ENCODE measurements at regions not wholly inside any gene's neighbourhood (a gene's known extent, or its start where the extent isn't known, plus 50 kb on each side); places are given as distances from the start of the nearest gene placed in this dataset.
"Not testable (repeated sequence)": the region's sequence is repeated elsewhere in the genome, so short reads cannot be mapped to it uniquely, and the experiment has no call there.

- CTCF ChIA-PET; H3K36me3 Mint-ChIP-seq; H3K4me3 Mint-ChIP-seq; H3K4me1 Mint-ChIP-seq; H3K27me3 Mint-ChIP-seq (ENCODE audit: low read depth); ATAC-seq; POLR2A ChIA-PET; H3K27ac Mint-ChIP-seq; DNase-seq (ENCODE audit: low spot score); H3K9me3 Mint-ChIP-seq: not testable (repeated sequence)
These were observed 61.0 kb downstream of the SPDYE17 start for GRCh38 chr7:76971201-76971600.

DNA sequence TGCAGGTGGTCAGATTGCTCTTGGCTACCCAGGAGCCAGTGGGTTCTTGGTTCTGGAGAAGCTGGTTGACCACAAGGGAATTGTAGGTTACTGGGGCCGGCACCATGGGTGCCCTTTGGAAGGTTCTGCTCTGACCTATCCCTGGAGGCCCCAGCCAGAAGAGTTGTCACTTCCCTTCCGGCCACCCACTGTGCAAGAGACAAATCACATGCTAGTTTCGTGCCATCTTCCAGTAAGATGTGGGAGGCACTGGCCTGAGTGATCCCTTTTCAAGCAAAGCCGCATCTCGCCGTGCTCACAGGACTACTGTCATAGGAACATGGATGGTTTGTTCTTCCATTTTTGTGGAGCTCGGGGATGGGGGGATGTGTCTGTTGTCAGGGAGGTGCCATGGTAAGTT lies 62.3 kb downstream of the SPDYE17 start:
- POLR2A ChIA-PET; H3K4me1 Mint-ChIP-seq; CTCF ChIA-PET; H3K4me3 Mint-ChIP-seq; H3K36me3 Mint-ChIP-seq; ATAC-seq; DNase-seq (ENCODE audit: low spot score); H3K27ac Mint-ChIP-seq; H3K9me3 Mint-ChIP-seq; H3K27me3 Mint-ChIP-seq (ENCODE audit: low read depth): not testable (repeated sequence)

- H3K9me3 Mint-ChIP-seq; H3K4me1 Mint-ChIP-seq; H3K4me3 Mint-ChIP-seq; ATAC-seq; H3K27me3 Mint-ChIP-seq (ENCODE audit: low read depth); H3K36me3 Mint-ChIP-seq; POLR2A ChIA-PET; CTCF ChIA-PET; H3K27ac Mint-ChIP-seq; DNase-seq (ENCODE audit: low spot score): not testable (repeated sequence)
These were observed 66.2 kb downstream of the SPDYE17 start for GRCh38 chr7:76965731-76966548.

DNA sequence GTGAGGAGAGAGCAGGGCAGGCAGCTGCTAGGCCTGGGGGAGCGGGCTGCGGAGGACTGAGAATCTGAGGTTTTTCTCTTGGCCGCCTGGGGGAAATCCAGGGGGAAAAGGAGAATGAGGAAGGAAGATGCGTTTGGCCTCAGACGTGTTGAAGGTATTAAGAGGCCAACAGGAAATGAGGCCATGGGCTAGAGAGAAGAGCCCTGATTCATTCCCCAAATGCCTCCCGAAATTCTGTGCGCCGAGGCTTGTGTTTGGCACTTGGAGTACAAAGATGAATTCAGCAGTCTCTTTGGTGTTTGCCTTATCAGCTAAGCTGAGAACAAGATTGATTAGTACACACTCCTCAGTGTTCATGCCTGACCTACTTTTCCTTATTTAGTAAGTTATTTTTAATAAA lies 68.1 kb downstream of the SPDYE17 start:
- H3K27me3 Mint-ChIP-seq (ENCODE audit: low read depth); CTCF ChIA-PET; H3K36me3 Mint-ChIP-seq; DNase-seq (ENCODE audit: low spot score); H3K4me1 Mint-ChIP-seq; POLR2A ChIA-PET; H3K4me3 Mint-ChIP-seq; H3K9me3 Mint-ChIP-seq; H3K27ac Mint-ChIP-seq; ATAC-seq: not testable (repeated sequence)

DNA sequence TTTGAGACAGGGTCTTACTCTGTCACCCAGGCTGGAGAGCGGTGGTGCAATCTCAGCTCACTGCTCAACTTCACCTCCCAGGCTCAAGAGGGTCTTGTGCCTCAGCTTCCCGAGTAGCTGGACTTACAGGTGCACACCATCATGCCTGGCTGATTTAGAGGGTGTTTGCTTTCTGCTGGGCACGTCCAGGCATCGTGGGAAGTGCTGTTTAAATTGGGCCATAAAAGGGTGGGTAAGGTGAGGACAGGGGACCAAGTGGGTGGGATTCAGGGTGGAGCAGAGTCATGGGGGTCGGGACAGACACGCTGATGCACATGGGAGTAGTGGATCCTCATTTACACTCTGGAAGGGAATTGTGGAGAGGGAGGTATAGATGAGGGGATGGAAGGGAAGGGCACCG lies 69.1 kb downstream of the SPDYE17 start:
- H3K27me3 Mint-ChIP-seq (ENCODE audit: low read depth); H3K36me3 Mint-ChIP-seq; DNase-seq (ENCODE audit: low spot score); H3K4me1 Mint-ChIP-seq; ATAC-seq; H3K4me3 Mint-ChIP-seq; CTCF ChIA-PET; H3K27ac Mint-ChIP-seq; POLR2A ChIA-PET; H3K9me3 Mint-ChIP-seq: not testable (repeated sequence)

GRCh38 chr7:76960400-76960986 lies 71.7 kb downstream of the SPDYE17 start:
- H3K27me3 Mint-ChIP-seq (ENCODE audit: low read depth); DNase-seq (ENCODE audit: low spot score); H3K27ac Mint-ChIP-seq; ATAC-seq; H3K4me1 Mint-ChIP-seq; H3K4me3 Mint-ChIP-seq; H3K36me3 Mint-ChIP-seq; POLR2A ChIA-PET; CTCF ChIA-PET; H3K9me3 Mint-ChIP-seq: not testable (repeated sequence)

- H3K27me3 Mint-ChIP-seq (ENCODE audit: low read depth); H3K9me3 Mint-ChIP-seq; POLR2A ChIA-PET; H3K4me1 Mint-ChIP-seq; CTCF ChIA-PET; H3K27ac Mint-ChIP-seq; DNase-seq (ENCODE audit: low spot score); H3K4me3 Mint-ChIP-seq; H3K36me3 Mint-ChIP-seq: not testable (repeated sequence)
- peak; percentile 81 for ATAC-seq
These were observed 72.4 kb downstream of the SPDYE17 start for GRCh38 chr7:76959573-76960399.

GRCh38 chr7:76956531-76956930 lies 75.6 kb downstream of the SPDYE17 start:
- DNase-seq (ENCODE audit: low spot score); H3K4me3 Mint-ChIP-seq; H3K36me3 Mint-ChIP-seq; POLR2A ChIA-PET; H3K27me3 Mint-ChIP-seq (ENCODE audit: low read depth); H3K9me3 Mint-ChIP-seq; H3K27ac Mint-ChIP-seq; H3K4me1 Mint-ChIP-seq; CTCF ChIA-PET: not testable (repeated sequence)
- ATAC-seq: peak; percentile 77

- H3K4me3 Mint-ChIP-seq; H3K4me1 Mint-ChIP-seq; H3K27me3 Mint-ChIP-seq (ENCODE audit: low read depth); H3K27ac Mint-ChIP-seq; H3K36me3 Mint-ChIP-seq; CTCF ChIA-PET; DNase-seq (ENCODE audit: low spot score); H3K9me3 Mint-ChIP-seq; POLR2A ChIA-PET: not testable (repeated sequence)
- ATAC-seq: peak; percentile 2
These were observed 77.0 kb downstream of the SPDYE17 start for GRCh38 chr7:76955124-76955523.

GRCh38 chr7:76944603-76945002 lies 87.6 kb downstream of the SPDYE17 start:
- H3K4me3 Mint-ChIP-seq; DNase-seq (ENCODE audit: low spot score); H3K4me1 Mint-ChIP-seq; H3K36me3 Mint-ChIP-seq; H3K27me3 Mint-ChIP-seq (ENCODE audit: low read depth); H3K9me3 Mint-ChIP-seq; POLR2A ChIA-PET; H3K27ac Mint-ChIP-seq; ATAC-seq; CTCF ChIA-PET: not testable (repeated sequence)

GRCh38 chr7:76941809-76942765 lies 90.1 kb downstream of the SPDYE17 start:
- POLR2A ChIA-PET; H3K9me3 Mint-ChIP-seq; H3K36me3 Mint-ChIP-seq; H3K4me3 Mint-ChIP-seq; ATAC-seq; DNase-seq (ENCODE audit: low spot score); CTCF ChIA-PET; H3K27ac Mint-ChIP-seq; H3K4me1 Mint-ChIP-seq; H3K27me3 Mint-ChIP-seq (ENCODE audit: low read depth): not testable (repeated sequence)

GRCh38 chr7:76937781-76938180 lies 94.4 kb downstream of the SPDYE17 start:
- H3K36me3 Mint-ChIP-seq; H3K4me3 Mint-ChIP-seq; POLR2A ChIA-PET; H3K27me3 Mint-ChIP-seq (ENCODE audit: low read depth); CTCF ChIA-PET; H3K9me3 Mint-ChIP-seq; ATAC-seq; H3K27ac Mint-ChIP-seq; H3K4me1 Mint-ChIP-seq; DNase-seq (ENCODE audit: low spot score): not testable (repeated sequence)

All from WTC11 (cell line).